A549 (cell line): ENCODE measurements at regions not wholly inside any gene's neighbourhood (a gene's known extent, or its start where the extent isn't known, plus 50 kb on each side); places are given as distances from the start of the nearest gene placed in this dataset.

Experiments
- CBX2 ChIP-seq: fragments of 200-600 bp; sonication (generic); IDR thresholded peaks from 2 replicates; pipeline ENCODE4 v1.6.1; 2016; ENCODE audit warnings: low read depth, mild to moderate bottlenecking, borderline replicate concordance
- CTCF ChIP-seq: fragments of >200 bp; sonication (Bioruptor Twin); formaldehyde crosslinking; IDR thresholded peaks from 3 replicates; pipeline ENCODE4 v1.5.1; 2016
- MAFK ChIP-seq: fragments of 450-650 bp; IDR thresholded peaks from 2 replicates; pipeline ENCODE4 v1.6.1; 2014; ENCODE audit not compliant: partially characterized antibody
- NR3C1 ChIP-seq: fragments of >200 bp; sonication (Bioruptor Twin); formaldehyde crosslinking; IDR thresholded peaks from 3 replicates; pipeline ENCODE4 v1.6.1; 2017
- POLR2A ChIP-seq: IDR thresholded peaks from 2 replicates; pipeline ENCODE4 v1.6.1; 2012; ENCODE audit warnings: mild to moderate bottlenecking, low read length
- RAD21 ChIP-seq, 2 experiments: fragments of >200 bp in 1 of 2; sonication (Bioruptor Twin) in 1 of 2; formaldehyde crosslinking in 1 of 2; IDR thresholded peaks in 1 of 2; conservative IDR thresholded peaks in 1 of 2; 2 replicates in 1 of 2; 3 replicates in 1 of 2; pipeline ENCODE4 v1.6.1; 2012 to 2018; ENCODE audit warnings: inconsistent platforms in 1 of 2
- REST ChIP-seq: fragments of 200-600 bp; sonication (generic); IDR thresholded peaks from 2 replicates; pipeline ENCODE4 v1.6.1; 2016; ENCODE audit warnings: antibody characterized with exemption, mild to moderate bottlenecking, moderate library complexity
- RFX5 ChIP-seq: fragments of 450-650 bp; IDR thresholded peaks from 2 replicates; pipeline ENCODE4 v1.7.1; 2014; ENCODE audit warnings: antibody characterized with exemption, mild to moderate bottlenecking, moderate library complexity

- TF ChIP-seq RFX5 (no peak), REST (no peak), NR3C1 (no peak), CTCF (no peak), RAD21 (conservative IDR thresholded peaks at IDR 0.05 in 1 of 2, IDR thresholded peaks at IDR 0.05 in 1 of 2) (no peak), CBX2 (no peak), MAFK (no peak), POLR2A (no peak)
Measured at GRCh38 chr9:21679432-21679831, 123.0 kb upstream of the MTAP start.
